Fibroblast of pulmonary artery (primary cell): ENCODE measurements at regions not wholly inside any gene's neighbourhood (a gene's known extent, or its start where the extent isn't known, plus 50 kb on each side); places are given as distances from the start of the nearest gene placed in this dataset.

ENCODE experiments used
- DNase-seq: peaks from one replicate; pipeline ENCODE4 v3.0.0-alpha.2; 2010; ENCODE audit warnings: low read depth
- H3K4me3 ChIP-seq: replicated peaks from 2 replicates; pipeline ENCODE4 v1.5.1; 2011; ENCODE audit warnings: low read depth, mild to moderate bottlenecking, control low read depth, low read length, moderate library complexity
- TF ChIP-seq, protein P1 (sequence below): IDR thresholded peaks from 2 replicates; pipeline ENCODE4 v1.5.1; 2011; ENCODE audit warnings: mild to moderate bottlenecking, control low read depth, low read length, inconsistent platforms; ENCODE audit errors: missing control alignments

GRCh38 chr3:153289334-153289808 lies 127.3 kb downstream of the RAP2B start:
- no peak overlapping the region for H3K4me3 ChIP-seq
- DNase-seq: no peak
- TF ChIP-seq, protein P1, sequence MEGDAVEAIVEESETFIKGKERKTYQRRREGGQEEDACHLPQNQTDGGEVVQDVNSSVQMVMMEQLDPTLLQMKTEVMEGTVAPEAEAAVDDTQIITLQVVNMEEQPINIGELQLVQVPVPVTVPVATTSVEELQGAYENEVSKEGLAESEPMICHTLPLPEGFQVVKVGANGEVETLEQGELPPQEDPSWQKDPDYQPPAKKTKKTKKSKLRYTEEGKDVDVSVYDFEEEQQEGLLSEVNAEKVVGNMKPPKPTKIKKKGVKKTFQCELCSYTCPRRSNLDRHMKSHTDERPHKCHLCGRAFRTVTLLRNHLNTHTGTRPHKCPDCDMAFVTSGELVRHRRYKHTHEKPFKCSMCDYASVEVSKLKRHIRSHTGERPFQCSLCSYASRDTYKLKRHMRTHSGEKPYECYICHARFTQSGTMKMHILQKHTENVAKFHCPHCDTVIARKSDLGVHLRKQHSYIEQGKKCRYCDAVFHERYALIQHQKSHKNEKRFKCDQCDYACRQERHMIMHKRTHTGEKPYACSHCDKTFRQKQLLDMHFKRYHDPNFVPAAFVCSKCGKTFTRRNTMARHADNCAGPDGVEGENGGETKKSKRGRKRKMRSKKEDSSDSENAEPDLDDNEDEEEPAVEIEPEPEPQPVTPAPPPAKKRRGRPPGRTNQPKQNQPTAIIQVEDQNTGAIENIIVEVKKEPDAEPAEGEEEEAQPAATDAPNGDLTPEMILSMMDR: no peak

DNA sequence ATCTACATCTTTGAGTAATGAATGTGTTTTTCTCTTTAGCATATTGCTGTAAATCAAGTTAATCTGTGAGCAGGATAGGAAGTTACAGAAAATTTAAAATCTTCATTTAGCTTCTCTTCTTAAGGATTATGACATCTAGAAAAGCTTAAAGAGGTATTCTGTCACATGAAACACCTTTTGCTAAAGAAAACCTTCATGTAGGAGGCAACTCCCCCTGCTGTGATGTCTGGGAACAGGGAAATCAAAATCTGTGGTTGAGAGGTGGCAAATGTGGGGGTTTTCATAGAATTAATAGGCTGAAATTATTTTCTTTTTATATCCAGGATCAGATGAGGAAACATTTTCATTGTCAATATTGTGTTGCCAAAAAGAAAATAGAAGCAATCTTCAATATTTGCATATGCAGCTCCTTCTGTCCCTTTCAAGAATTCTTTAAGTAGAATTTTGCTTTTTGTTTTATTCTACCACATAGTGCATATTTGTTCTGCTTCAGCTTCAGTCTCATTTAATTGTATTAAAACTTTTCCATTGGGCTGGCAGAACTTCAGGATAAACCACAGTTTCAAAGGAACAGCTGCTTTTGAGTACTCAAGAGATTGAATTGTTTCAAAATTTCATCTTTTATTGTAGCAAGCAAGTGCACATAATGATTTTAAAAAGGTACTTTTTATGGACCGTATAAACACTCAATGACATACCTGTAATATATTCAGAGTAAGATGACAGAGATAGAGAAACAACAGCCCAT lies 128.4 kb downstream of the RAP2B start:
- no peak for DNase-seq
- no peak overlapping the region for H3K4me3 ChIP-seq
- TF ChIP-seq, protein P1: peak; percentile 57

DNA sequence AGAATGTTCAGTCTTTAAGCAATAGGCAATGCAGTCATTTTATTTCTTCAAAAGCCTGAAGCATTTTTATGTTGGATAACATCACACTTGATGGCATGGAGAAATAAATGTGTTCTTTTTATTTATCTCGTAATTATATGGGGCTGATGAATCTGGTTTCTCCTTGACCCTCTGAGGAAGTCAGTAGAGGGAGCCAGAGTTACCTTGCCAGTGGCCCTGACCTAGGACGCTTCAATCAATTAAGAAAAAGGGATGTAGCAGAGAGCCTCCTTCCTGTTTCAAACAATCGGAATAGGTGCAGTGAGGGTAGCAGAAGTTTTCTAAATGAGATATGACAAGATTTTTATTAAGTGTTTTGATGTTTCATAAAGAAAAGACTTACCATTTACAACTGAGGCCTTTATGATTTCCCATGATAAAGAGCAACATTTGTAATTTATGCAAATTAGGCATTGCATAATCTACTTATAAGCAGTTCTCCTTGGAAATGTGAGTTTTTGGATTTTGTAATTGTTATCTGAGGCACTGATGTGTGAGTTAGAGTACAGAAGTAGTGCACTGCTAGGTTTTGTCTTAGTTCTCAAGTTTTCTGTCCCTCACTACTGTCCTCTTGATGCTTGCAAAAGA lies 129.1 kb downstream of the RAP2B start:
- DNase-seq: peak; percentile 49
- H3K4me3 ChIP-seq: no peak overlapping the region
- TF ChIP-seq, protein P1: peak; percentile 60

GRCh38 chr3:153293265-153293664 lies 131.2 kb downstream of the RAP2B start:
- TF ChIP-seq, protein P1: no peak
- H3K4me3 ChIP-seq: no peak overlapping the region
- peak; percentile 80 for DNase-seq

DNA sequence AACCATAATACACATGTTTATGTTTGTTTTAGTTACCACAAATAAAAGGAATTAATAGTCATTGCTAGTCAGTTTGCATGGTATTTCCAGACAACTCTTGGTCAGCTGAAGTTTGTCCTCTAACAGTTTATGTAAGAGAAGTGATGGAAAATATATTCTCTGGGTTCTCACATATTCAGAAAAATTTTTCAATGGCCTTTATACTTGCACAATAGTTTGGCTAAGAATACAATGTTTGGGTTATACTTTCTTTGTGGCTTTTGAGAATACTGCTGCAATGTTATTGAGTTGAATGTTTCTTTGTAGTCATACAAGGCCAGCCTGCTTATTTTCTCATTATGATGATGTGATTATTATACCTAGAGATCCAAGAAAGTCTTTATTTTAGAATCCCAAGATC lies 133.9 kb downstream of the RAP2B start:
- DNase-seq: peak; percentile 57
- TF ChIP-seq, protein P1: no peak
- H3K4me3 ChIP-seq: no peak overlapping the region

- H3K4me3 ChIP-seq: no peak overlapping the region
- no peak for DNase-seq
- TF ChIP-seq, protein P1: no peak
These were observed 143.2 kb downstream of the RAP2B start for GRCh38 chr3:153305189-153305588.
